Stimulated activated CD8-positive, alpha-beta memory T cell treated with anti-CD3 and anti-CD28 coated beads, Interleukin-2, amount 100 ng/mL, for 1 hour (primary cell): ENCODE measurements at regions not wholly inside any gene's neighbourhood (a gene's known extent, or its start where the extent isn't known, plus 50 kb on each side); places are given as distances from the start of the nearest gene placed in this dataset.

ENCODE experiments used
- DNase-seq, 2 donors: peaks; one replicate each; pipeline ENCODE4 v3.0.0-alpha.2; 2020; ENCODE audit warnings: low read depth in 2 of 2

DNA sequence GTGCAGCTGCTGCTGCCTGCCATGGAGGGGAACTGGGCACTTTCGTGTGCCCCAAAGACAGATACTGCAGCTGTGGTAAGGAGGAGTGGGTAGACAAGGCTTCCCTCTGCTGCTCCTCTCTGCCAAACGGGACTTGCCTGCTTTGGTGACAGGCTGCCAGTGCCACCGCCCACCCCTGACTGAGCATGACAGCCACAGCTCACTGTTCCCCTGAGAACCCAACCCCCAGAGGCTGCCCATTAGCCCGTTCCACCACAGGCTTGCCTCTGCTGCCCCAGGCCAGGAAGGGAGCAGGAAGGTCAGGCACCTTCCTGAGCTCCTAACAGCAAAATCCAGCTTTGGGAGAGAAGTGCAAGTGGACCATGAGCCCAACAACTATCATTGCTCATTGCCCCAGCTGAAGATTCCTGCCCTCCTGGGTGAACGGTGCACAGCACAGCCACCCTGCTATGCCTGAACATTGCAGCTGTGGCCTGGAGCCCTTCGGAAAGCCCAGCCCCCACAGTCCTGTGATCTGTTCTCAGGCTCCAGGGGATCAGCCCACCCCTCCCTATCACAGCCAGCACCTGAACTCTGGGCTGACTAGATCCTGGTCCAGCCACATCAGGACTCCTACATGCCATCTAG, 58.7 kb upstream of the ANTXRL start:
- DNase-seq, result no peak

DNA sequence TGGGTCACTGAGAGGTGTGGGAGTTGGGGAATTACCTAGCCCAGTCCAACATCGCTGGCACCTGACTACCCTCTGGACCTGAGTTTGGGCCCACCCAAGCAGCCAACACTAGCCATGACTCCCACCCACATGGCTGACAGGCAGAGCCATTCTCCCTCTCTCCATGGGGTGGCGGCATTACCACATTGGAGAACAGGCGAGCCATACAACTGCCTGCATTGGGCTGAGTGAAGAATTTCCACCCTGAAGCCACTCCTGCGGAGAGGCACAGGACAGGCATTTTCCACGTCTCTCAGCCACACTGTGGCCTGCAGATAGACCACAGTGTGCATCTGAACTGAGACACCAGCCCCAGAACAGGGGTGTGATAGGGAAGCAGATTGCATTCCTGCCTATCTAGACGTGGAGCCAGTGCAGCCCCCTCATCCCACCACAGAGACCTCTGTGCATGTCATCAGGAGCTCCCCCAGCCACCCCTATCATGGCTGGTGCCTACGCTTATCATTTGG, 58.2 kb upstream of the ANTXRL start:
- DNase-seq, result peak; percentile 26 to 31

DNA sequence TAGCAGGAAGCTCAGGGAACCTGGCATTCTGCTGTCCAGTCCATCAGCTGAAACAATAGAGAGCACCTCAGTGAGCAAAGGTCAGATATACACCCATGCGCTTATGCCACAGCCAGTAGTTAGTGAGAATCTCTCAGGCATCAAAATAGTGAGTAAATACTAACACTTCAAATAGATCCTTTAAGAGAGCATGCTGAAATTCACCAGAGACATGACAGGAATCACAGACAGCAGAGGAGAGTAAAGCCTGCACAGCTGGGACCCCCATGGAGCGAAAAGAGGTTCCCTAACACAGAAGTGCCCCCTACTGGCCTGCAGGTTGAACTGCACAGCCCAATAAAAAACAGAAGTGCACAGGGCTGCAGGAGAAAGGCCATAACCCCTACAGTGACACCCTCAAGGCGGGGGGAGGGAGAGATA, 57.6 kb upstream of the ANTXRL start:
- DNase-seq, result no peak

DNA sequence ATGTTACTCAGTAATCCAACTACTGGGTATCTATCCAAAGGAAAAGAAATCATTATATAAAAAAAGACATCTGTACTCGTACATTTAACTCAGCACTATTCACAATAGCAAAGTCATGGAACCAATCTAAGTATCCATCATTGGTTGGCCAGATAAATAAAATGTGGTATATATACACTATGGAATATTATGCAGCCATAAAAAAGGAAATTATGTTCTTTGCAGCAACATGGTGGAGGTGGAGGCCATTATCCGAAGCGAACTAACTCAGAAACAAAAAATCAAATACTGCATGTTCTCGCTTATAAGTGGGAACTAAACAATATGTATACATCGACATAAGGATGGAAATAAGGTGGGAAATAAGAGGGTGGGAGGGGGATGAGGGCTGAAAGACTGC, 56.2 kb upstream of the ANTXRL start:
- DNase-seq, result no peak

DNA sequence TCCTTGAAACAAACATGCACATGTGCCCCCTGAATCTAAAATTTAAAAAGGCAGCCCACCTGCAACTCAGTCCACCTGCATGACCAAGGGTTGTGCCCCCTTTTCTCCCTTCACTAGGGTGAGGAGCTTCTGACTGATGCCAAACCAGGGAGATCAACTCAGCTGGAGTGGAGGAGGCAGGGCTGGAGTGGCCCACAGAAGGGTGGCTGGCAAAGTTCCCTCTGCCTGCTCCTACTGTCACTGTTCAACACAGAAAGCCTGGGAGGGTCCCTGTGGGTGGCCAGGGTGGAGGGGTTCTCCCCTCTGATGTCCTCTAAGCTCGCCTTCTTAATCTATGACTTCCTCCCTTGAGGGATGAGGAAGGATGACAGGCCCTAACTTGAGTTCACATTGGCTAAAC, 55.7 kb upstream of the ANTXRL start:
- no peak for DNase-seq

DNA sequence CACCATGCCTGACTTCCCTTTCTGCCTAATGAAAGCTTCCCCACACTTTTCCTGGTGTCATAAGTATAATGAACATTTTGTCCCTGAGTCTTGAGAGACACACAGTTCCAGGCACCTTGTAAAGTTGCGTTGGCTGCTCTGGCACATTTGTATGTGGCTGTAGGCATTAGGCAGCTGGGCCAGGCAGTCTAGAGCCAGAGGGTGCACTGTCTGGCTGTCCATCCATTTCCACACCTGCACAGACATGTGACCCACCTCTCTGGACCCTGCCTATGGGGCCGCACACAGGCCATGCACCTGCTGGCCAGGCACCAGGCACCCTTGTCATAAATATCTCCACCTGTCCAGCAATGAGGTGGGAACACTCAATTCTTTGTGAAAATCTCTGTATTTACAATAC, 54.7 kb upstream of the ANTXRL start:
- no peak for DNase-seq

DNA sequence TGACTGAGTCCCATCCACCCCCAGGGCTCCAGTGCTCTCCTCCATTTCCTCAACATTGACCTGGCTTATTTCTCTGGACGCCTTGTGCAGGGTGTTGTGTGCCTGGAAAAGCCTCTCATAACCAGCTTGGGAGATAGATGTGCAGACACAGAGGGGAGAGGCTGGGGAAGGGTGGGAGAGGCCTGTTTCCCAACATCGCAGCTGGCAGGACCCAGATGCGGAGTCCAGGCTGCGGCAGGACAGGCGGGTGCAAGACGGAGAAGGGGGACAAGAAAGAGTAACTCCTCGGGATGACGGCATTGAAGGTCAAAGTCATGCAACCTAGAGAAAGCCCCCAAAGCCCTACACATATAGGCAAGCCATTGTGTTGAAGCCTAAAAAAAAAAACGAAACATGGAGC, 54.1 kb upstream of the ANTXRL start:
- DNase-seq, result no peak

DNA sequence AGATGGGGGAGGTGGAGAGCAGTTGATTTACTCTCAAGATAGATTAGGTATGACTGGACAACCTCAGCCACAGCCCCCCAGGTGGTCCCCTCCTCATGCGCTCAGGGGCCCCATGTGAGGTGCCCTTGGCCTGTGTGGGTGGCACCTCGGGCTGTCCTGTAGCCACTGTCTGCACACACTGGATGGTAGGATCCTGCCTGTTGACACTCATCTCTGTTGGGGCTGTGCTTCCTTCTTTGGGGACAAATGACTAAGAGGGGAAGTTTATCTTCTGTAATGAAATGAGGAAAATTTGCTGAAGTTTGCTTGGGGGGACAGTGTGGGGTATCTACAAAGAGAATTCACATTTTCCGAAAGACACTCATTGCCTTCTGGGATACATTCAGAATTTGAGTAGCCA, 53.6 kb upstream of the ANTXRL start:
- DNase-seq, result no peak

DNA sequence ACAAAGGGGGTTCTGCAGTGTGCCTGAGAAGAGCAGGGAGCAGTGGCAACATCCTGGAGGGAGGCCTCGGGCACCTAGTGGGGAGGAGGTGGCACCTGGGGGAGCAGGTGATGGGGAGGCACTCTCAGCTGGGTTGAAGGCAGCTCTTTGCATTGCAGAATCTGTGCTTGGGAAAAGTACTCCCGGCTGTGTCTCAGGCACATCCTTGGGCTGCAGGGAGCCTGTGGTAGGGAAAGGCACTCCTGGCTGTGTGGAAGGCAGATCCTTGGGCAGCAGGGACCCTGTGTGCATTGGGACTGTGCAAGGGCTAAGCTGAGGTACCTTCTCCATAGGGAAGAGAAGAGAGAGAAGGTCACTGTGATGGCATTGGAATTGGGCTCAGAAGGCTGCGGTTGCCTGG, 52.8 kb upstream of the ANTXRL start:
- DNase-seq, result no peak

DNA sequence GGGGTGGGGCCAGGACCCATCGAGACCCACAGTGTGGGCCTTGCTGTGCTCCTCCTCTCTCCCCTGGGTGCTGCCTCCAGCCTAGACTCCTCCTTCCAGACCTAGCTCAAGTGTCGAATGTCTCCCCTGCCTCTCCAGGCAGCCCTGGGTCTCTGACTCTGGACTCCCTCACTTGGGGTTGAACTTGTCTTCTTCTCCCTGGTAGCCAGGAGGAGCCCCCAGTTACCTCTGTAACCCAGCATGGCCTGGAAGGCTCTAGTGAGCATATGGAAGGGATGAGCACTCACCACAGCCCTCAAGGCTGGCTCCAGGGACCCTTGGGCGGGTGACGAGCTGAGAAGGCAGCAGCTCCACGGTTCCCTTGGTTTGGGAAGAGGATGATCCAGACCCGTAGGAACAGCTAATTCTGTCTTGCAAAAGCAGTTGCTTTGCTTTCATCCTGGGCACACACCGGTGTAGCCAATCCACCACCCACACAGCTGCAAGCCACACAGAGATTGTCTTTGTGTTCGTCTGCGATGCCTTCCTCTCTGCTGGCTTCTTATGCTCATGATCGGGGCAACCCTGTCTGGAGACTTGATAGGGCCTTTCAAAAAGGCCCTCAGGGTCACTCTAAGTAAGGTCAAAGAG, 52.3 kb upstream of the ANTXRL start:
- no peak for DNase-seq

DNA sequence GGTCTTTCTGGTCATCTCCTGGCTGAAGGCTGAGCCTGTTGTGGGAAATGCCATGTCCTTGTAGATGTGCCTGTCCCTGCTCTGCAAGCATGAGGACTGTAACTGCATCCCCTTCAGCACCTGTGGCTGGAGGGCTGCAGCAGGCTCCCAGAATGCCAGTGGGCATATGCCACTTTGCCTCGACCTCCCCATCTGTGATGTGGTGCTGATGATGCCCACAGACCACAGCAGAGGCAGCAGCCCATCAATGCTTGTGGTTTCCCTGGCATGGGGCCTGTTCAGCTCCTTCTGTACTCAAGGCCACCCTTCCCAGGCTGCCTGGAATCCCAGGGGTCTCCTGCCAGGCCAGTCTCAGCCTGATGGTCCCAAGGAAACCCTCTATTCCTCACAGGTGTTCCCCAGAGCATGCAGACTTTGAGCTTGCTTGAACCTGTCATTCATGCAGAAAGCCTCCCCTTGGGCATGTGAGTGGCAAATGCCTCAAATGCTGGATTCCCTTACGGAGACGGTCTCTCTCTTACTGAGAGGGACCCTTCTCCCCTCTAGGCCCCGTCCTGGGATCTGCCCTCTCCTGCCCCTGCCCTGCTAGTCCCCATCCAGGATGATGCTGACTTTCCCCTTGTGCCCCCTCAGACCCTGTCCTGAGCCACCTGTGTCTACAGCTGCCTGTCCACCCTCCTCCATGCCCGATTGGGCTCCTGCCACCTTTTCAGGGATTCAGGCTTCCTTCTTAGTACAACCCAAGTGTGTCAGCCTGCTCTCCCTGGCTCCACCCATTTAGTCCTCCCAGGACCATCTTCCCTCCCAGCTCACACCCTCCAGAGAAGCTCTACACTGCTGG, 50.9 kb upstream of the ANTXRL start:
- DNase-seq, result no peak

DNA sequence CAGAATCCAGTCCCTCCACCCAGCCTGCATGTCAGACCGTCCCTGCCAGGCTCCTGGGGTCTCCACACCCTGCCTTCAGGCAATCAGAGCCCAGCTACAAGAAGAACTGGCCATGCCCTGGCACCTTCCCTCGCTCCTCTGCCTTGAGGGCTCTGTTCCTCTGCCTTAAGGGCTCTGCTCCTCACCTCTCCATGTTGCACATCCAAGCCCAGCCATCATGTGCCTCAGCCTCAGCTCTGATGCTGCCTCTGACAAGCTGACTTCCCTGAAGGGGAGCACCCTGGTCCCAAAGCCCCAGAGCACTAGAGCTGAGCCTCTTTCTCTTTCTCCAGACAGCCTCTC, 50.3 kb upstream of the ANTXRL start:
- DNase-seq, result no peak

DNA sequence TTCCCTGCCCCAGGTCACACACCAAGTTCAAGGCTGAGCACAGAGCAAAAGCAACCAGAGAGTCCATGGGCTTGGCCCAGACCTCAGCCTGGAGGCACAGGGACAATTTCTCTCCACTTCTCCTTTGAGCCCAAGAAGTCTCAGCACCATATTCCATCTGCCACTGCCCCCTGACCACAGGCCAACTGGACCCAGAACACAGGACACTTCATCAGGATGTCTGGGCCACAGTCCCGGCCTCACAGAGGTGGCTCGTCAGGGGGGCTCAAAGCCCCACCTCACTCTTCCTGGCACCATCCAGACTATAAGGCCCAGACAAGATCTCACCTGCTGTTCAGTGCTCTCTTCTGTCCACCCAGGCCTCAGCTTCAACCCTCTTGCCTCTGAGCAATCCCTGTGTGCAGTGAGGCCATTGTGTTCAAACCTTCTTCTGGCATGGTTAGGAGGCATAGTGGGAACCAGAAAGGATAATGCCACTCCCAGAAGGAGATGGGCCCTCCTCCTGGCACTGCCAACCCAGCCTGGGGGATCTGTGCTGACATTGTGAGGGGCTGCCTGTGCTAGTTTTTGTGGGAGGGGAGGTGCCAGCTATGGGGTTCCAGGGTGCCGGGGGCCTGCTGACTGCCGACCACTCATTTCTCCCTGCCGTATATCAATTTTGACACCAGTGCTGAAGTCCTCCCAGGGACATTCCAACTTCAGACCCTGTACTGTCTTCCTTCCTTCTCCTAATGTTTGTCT, 49.7 kb upstream of the ANTXRL start:
- no peak for DNase-seq
